IMR-90 (cell line): ENCODE measurements at regions not wholly inside any gene's neighbourhood (a gene's known extent, or its start where the extent isn't known, plus 50 kb on each side); places are given as distances from the start of the nearest gene placed in this dataset.

Source experiments
- ATAC-seq: fragments of 200-7000 bp; cut with Tn5 transposase; 2 replicates; pipeline ENCODE4 v1.9.1; 2020; ENCODE audit warnings: low read depth, mild to moderate bottlenecking, moderate library complexity
- BruUV-seq: library from RNA; stranded (reverse); fragments of 400-500 nt; replicated peaks from 2 replicates; lab custom pipeline; 2021; lab: Mats Ljungman, UMichigan
- CTCF ChIA-PET: fragments of 300-600 bp; formaldehyde crosslinking; extraction: SDS; loops from one replicate; lab custom pipeline; 2021; ENCODE audit warnings: antibody characterized with exemption; lab: Yijun Ruan, JAX
- POLR2A ChIA-PET: fragments of 300-600 bp; sonication (Branson Sonifier 250); formaldehyde crosslinking; loops from one replicate; lab custom pipeline; 2022; ENCODE audit warnings: antibody characterized with exemption; ENCODE audit not compliant: unreplicated experiment; lab: Charles Lee
- DNase-seq: peaks from one replicate; pipeline ENCODE4 v3.0.0; 2013
- H2AFZ ChIP-seq: replicated peaks from 2 replicates; pipeline ENCODE3; 2013; ENCODE audit warnings: low read length, mild to moderate bottlenecking; ENCODE audit not compliant: poor library complexity
- H2AK5ac ChIP-seq: 2 replicates; pipeline ENCODE4 v1.6.1; 2013; ENCODE audit warnings: low read depth, low read length, inconsistent platforms
- H2AK9ac ChIP-seq: replicated peaks from 2 replicates; pipeline ENCODE3; 2013; ENCODE audit warnings: mild to moderate bottlenecking, low read depth, low read length, moderate library complexity; ENCODE audit not compliant: poor library complexity
- H2BK120ac ChIP-seq: 2 replicates; pipeline ENCODE4 v1.6.1; 2013; ENCODE audit warnings: low read depth, low read length, inconsistent platforms
- H2BK15ac ChIP-seq: 3 replicates; pipeline ENCODE4 v1.6.1; 2013; ENCODE audit warnings: low read depth, low read length, inconsistent platforms
- H2BK20ac ChIP-seq: 2 replicates; pipeline ENCODE4 v1.6.1; 2013; ENCODE audit warnings: low read depth, mild to moderate bottlenecking, inconsistent platforms, low read length, moderate library complexity
- H2BK5ac ChIP-seq: 2 replicates; pipeline ENCODE4 v1.6.1; 2013; ENCODE audit warnings: mild to moderate bottlenecking, low read depth, low read length, inconsistent platforms; ENCODE audit not compliant: poor library complexity, severe bottlenecking
- H3K14ac ChIP-seq: replicated peaks from 2 replicates; pipeline ENCODE4 v1.6.1; 2013; ENCODE audit warnings: low read depth, low read length, inconsistent platforms
- H3K18ac ChIP-seq: 2 replicates; pipeline ENCODE4 v1.6.1; 2013; ENCODE audit warnings: low read depth, low read length, control low read depth
- H3K23ac ChIP-seq: 2 replicates; pipeline ENCODE4 v1.6.1; 2013; ENCODE audit warnings: low read depth, low read length, inconsistent platforms
- H3K27ac ChIP-seq: 2 replicates; pipeline ENCODE4 v1.5.1; 2013; ENCODE audit warnings: mild to moderate bottlenecking, control low read depth, low read length; ENCODE audit not compliant: insufficient read depth
- H3K27me3 ChIP-seq: 2 replicates; pipeline ENCODE4 v1.6.1; 2013; ENCODE audit warnings: low read length; ENCODE audit not compliant: control insufficient read depth, insufficient read depth
- H3K36me3 ChIP-seq: 2 replicates; pipeline ENCODE4 v1.6.1; 2013; ENCODE audit warnings: low read length, mixed read lengths; ENCODE audit not compliant: control insufficient read depth, insufficient read depth
- H3K4ac ChIP-seq: 2 replicates; pipeline ENCODE4 v1.6.1; 2013; ENCODE audit warnings: low read depth, low read length, inconsistent platforms
- H3K4me1 ChIP-seq: 2 replicates; pipeline ENCODE4 v1.6.1; 2013; ENCODE audit warnings: low read length, mixed read lengths; ENCODE audit not compliant: control insufficient read depth, insufficient read depth
- H3K4me2 ChIP-seq: 2 replicates; pipeline ENCODE4 v1.6.1; 2013; ENCODE audit warnings: low read depth, mild to moderate bottlenecking, control low read depth, low read length, moderate library complexity
- H3K4me3 ChIP-seq: 2 replicates; pipeline ENCODE4 v1.5.1; 2013; ENCODE audit warnings: low read depth, mild to moderate bottlenecking, control low read depth, low read length, moderate library complexity; ENCODE audit not compliant: insufficient read depth
- H3K56ac ChIP-seq: 2 replicates; pipeline ENCODE4 v1.6.1; 2013; ENCODE audit warnings: low read length, inconsistent platforms; ENCODE audit not compliant: insufficient read depth; ENCODE audit errors: extremely low read depth
- H3K79me1 ChIP-seq, 2 experiments: 2 replicates each; pipeline ENCODE4 v1.6.1; 2013; ENCODE audit warnings: low read length in 2 of 2, inconsistent platforms in 1 of 2, low read depth in 1 of 2
- H3K9ac ChIP-seq: 2 replicates; pipeline ENCODE4 v1.6.1; 2013; ENCODE audit warnings: low read depth, low read length, control low read depth
- H3K9me1 ChIP-seq: 2 replicates; pipeline ENCODE4 v1.6.1; 2013; ENCODE audit warnings: low read length, inconsistent platforms; ENCODE audit not compliant: insufficient read depth
- H3K9me3 ChIP-seq: 2 replicates; pipeline ENCODE4 v1.6.1; 2013; ENCODE audit warnings: low read length; ENCODE audit not compliant: control insufficient read depth, insufficient read depth
- H4K20me1 ChIP-seq: 2 replicates; pipeline ENCODE4 v1.6.1; 2013; ENCODE audit warnings: low read length, inconsistent platforms; ENCODE audit not compliant: insufficient read depth
- H4K5ac ChIP-seq: 2 replicates; pipeline ENCODE4 v1.6.1; 2013; ENCODE audit warnings: mild to moderate bottlenecking, low read depth, low read length, control low read depth
- H4K8ac ChIP-seq, 2 experiments: 2 replicates each; pipeline ENCODE4 v1.6.1; 2013; ENCODE audit warnings: low read depth in 2 of 2, low read length in 2 of 2, control low read depth in 1 of 2, inconsistent platforms in 1 of 2
- H4K91ac ChIP-seq: 2 replicates; pipeline ENCODE4 v1.6.1; 2013; ENCODE audit warnings: low read depth, low read length, inconsistent platforms; ENCODE audit not compliant: insufficient read depth
- MAFK ChIP-seq: IDR thresholded peaks from 2 replicates; pipeline ENCODE4 v1.6.1; 2012; ENCODE audit warnings: low read depth, low read length, improper control_type of control experiment
- WGBS, 2 experiments: methylation state at CpG; one replicate each; pipeline versions ENCODE4 v1.1.5 to v1.1.7; 2013; ENCODE audit warnings: missing lambda C conversion rate in 2 of 2; ENCODE audit not compliant: insufficient read length in 1 of 2; ENCODE audit errors: extremely low coverage in 2 of 2; 5-methylcytosine and 5-hydroxymethylcytosine counted together
- dilution Hi-C: fragments of 300-500 bp; cut with HindIII; formaldehyde crosslinking; loops from one replicate; pipeline ENCODE4 v1.14.3; 2018; ENCODE audit warnings: low sequenced_read_pairs; ENCODE audit not compliant: unreplicated experiment
- in situ Hi-C: fragments of 300-500 bp; cut with MboI; formaldehyde crosslinking; loops from 3 replicates; pipeline ENCODE4 v1.14.3; 2019; ENCODE audit warnings: low sequenced_read_pairs, inconsistent platforms, mixed read lengths
- intact Hi-C: fragments of 100-400 bp; cut with micrococcal nuclease; formaldehyde crosslinking; loops from 2 replicates; pipeline ENCODE4 v1.10.0; 2022

DNA sequence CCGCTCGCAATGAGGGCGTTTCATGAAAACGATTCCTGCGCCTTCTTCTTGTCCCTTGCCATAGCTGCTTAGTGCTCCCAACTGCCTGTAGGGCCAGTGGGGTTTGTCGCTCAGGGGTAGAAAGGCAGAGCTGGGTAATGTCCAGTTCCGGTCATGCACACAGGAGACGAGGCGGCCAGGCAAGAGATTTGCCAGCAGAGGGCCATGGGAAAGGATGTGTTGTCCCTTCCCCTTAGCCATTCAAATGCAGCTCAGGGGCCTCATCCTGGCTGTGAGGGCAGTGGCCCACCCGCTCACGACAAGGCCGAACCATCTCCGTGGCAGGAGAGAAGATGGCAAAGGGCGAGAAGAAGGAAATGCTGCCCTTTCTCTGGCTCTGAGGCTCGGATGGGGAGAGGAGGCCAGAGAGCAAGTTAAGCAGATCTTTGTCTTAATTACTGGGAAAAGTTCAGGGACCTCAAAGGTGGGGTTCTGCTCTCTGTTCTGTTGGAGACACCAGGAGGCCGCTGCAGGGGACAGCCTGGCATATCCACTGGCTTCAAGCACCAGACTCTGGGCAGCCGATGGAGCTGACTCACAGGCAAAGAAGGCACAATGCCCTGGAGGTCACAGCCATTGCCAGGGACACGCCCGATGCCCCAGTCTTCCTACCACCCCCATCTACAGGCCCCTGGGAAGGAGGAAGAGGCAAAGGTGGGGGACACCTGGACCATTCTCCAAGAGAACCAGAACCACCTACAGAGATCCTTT is 534.8 kb upstream of the MGMT start:
- Histone ChIP-seq H3K23ac (no peak overlapping the region), H4K8ac (no peak overlapping the region), H3K14ac (no peak overlapping the region), H2BK20ac (no peak overlapping the region), H4K91ac (no peak overlapping the region), H3K79me1 (no peaks in the 10 kb centered on the region), H3K9me3 (peaks cover 17% of the 10 kb centered on the region; the same call in 1 of the 2 replicates), H2AK9ac (no peak overlapping the region), H3K4me2 (no peak overlapping the region), H3K4me3 (no peak overlapping the region), H3K27ac (no peak overlapping the region), H2AFZ (no peak overlapping the region), H2BK15ac (no peak overlapping the region), H4K20me1 (no peaks in the 10 kb centered on the region), H2AK5ac (no peak overlapping the region), H3K56ac (no peak overlapping the region), H3K27me3 (no peaks in the 10 kb centered on the region), H3K36me3 (no peaks in the 10 kb centered on the region), H3K9ac (no peak overlapping the region), H3K4ac (no peak overlapping the region), H4K5ac (no peak overlapping the region), H2BK5ac (no peak overlapping the region), H3K9me1 (no peaks in the 10 kb centered on the region), H3K18ac (no peak overlapping the region), H2BK120ac (no peak overlapping the region), H3K4me1 (no peaks in the 10 kb centered on the region)
- no peak for TF ChIP-seq MAFK
- POLR2A ChIA-PET = no interaction called here
- BruUV-seq = no TSS peak
- intact Hi-C loops = no loop called here
- CTCF ChIA-PET = no interaction called here
- WGBS, 2 experiments = 68% methylated on average over 5 of the region's 19 CpGs; no CpG with 5 or more reads in 1 of the 2 experiments
- DNase-seq (no peak), ATAC-seq (no peak)
- in situ Hi-C loops = no loop called here
- dilution Hi-C loops = no loop called here
